Common myeloid progenitor, CD34-positive (primary cell): ENCODE measurements at regions not wholly inside any gene's neighbourhood (a gene's known extent, or its start where the extent isn't known, plus 50 kb on each side); places are given as distances from the start of the nearest gene placed in this dataset.

Experiments used
- CTCF ChIA-PET: fragments of 350-600 bp; sonication (Branson Sonifier 250); formaldehyde crosslinking; loops from one replicate; lab custom pipeline; 2021; ENCODE audit warnings: antibody characterized with exemption; lab: Charles Lee
- POLR2A ChIA-PET: fragments of 350-600 bp; sonication (Branson Sonifier 250); formaldehyde crosslinking; loops from one replicate; lab custom pipeline; 2021; ENCODE audit warnings: antibody characterized with exemption; lab: Charles Lee
- DNase-seq, 3 donors: peaks; one replicate each; pipeline versions ENCODE4 v3.0.0 to v3.0.0-alpha.2; 2013
- H3K27ac ChIP-seq, 2 experiments: 1 replicate in 1 of 2; 2 replicates in 1 of 2; pipeline ENCODE4 v1.7.0; 2013; ENCODE audit warnings: inconsistent platforms in 2 of 2, low read length in 2 of 2, mild to moderate bottlenecking in 2 of 2, low read depth in 1 of 2, moderate library complexity in 1 of 2; ENCODE audit not compliant: severe bottlenecking in 2 of 2, insufficient read depth in 1 of 2, poor library complexity in 1 of 2
- H3K27me3 ChIP-seq, 5 experiments: replicated peaks in 2 of 5; 1 replicate in 3 of 5; 2 replicates in 2 of 5; pipeline versions ENCODE4 v1.6.1 to v1.7.0; 2013; ENCODE audit warnings: low read length in 4 of 5, mild to moderate bottlenecking in 2 of 5, moderate library complexity in 2 of 5, inconsistent platforms in 1 of 5; ENCODE audit not compliant: insufficient read depth in 5 of 5, control insufficient read depth in 4 of 5
- H3K36me3 ChIP-seq, 4 experiments: 1 replicate in 2 of 4; 2 replicates in 2 of 4; pipeline versions ENCODE4 v1.6.1 to v1.7.0; 2013; ENCODE audit warnings: low read length in 3 of 4, control low read depth in 1 of 4, mild to moderate bottlenecking in 1 of 4; ENCODE audit not compliant: control insufficient read depth in 4 of 4, insufficient read depth in 4 of 4
- H3K4me1 ChIP-seq, 4 experiments: 1 replicate in 3 of 4; 2 replicates in 1 of 4; pipeline versions ENCODE4 v1.6.1 to v1.7.1; 2013; ENCODE audit warnings: low read length in 3 of 4, mild to moderate bottlenecking in 3 of 4, control low read depth in 1 of 4, inconsistent platforms in 1 of 4, moderate library complexity in 1 of 4; ENCODE audit not compliant: control insufficient read depth in 4 of 4, insufficient read depth in 4 of 4; ENCODE audit errors: control extremely low read depth in 1 of 4
- H3K4me3 ChIP-seq, 7 experiments: 1 replicate in 4 of 7; 2 replicates in 3 of 7; pipeline versions ENCODE4 v1.5.1 to v1.7.0; 2013; ENCODE audit warnings: mild to moderate bottlenecking in 7 of 7, low read length in 6 of 7, moderate library complexity in 6 of 7, inconsistent platforms in 2 of 7, low read depth in 2 of 7, control low read depth in 1 of 7; ENCODE audit not compliant: insufficient read depth in 4 of 7, control insufficient read depth in 1 of 7; ENCODE audit errors: extremely low read depth in 1 of 7
- H3K9me3 ChIP-seq, 5 experiments: 1 replicate in 4 of 5; 2 replicates in 1 of 5; pipeline versions ENCODE4 v1.6.1 to v1.7.1; 2013; ENCODE audit warnings: low read length in 4 of 5, mild to moderate bottlenecking in 2 of 5, inconsistent platforms in 1 of 5, low read depth in 1 of 5, moderate library complexity in 1 of 5; ENCODE audit not compliant: control insufficient read depth in 4 of 5, insufficient read depth in 2 of 5; ENCODE audit errors: control extremely low read depth in 1 of 5
- WGBS: methylation state at CpG from one replicate; pipeline ENCODE4 v1.1.5; 2013; ENCODE audit not compliant: insufficient coverage; 5-methylcytosine and 5-hydroxymethylcytosine counted together

DNA sequence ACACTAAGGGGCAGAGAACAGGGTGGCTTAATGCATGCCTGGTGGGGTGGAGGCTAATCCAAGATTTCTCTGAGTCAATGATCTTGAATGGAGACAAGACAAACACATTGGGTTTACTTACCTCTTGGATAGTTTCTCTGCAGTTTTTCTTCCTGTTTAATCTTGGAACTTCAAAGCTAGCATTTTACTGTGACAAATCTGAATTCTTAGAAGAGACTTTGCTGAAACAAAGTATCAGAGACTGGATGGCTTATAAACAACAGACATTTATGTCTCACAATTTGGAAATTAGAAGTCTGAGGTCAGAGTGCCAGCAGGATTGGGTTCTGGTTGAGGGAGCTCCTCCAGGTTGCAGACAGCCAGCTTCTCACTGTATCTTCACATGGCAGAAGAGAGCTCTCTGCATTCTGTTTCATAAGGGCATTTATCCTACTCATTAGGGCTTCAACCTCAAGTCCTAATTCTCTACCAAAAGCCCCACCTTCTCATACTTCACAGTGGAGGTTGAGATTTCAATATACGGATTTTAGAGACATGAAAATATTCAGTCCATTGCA is 921.8 kb downstream of the VRK1 start:
- 100% methylated on average over 1 of the region's 1 CpG for WGBS
- H3K27me3 ChIP-seq: no peaks in the 10 kb centered on the region
- POLR2A ChIA-PET: no interaction called here
- H3K27ac ChIP-seq: no peak overlapping the region
- H3K9me3 ChIP-seq: no peaks in the 10 kb centered on the region
- no peak for DNase-seq
- H3K4me1 ChIP-seq: peaks cover 0 to 9% (median 7%) of the 10 kb centered on the region in 4 experiments
- no peak overlapping the region for H3K4me3 ChIP-seq
- CTCF ChIA-PET: no interaction called here
- no peaks in the 10 kb centered on the region for H3K36me3 ChIP-seq

DNA sequence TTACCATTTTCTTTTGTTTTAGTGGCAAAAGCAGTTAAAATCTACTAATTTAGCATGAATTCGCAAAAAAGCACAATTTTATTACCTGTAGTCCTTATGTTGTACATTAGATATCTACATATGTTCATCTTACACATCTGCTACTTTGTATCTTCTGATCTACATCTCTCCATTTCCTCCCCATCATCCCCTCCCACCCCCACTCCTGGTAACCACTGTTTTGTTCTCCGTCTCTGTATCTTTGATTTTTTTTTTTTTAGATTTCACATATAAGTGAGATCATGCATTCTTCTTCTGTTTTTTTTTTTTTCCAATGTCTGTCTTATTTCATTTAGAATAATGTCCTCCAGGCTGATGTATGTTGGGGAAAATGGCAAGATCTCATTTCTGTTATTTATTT is 922.7 kb downstream of the VRK1 start:
- H3K27me3 ChIP-seq: no peaks in the 10 kb centered on the region
- H3K27ac ChIP-seq: no peak overlapping the region
- peaks cover 5 to 19% (median 17%) of the 10 kb centered on the region in 4 experiments for H3K4me1 ChIP-seq
- ChIA-PET CTCF (no interaction called here), POLR2A (interaction anchor here (0.6 kb wide), 1 partner anchor 98 kb away, joined by 8 read pairs; no protein-coding TSS in a partner anchor)
- H3K9me3 ChIP-seq: no peaks in the 10 kb centered on the region
- no peaks in the 10 kb centered on the region for H3K36me3 ChIP-seq
- no CpG with 5 or more reads among the region's 2 CpGs for WGBS
- no peak overlapping the region for H3K4me3 ChIP-seq
- DNase-seq: no peak

DNA sequence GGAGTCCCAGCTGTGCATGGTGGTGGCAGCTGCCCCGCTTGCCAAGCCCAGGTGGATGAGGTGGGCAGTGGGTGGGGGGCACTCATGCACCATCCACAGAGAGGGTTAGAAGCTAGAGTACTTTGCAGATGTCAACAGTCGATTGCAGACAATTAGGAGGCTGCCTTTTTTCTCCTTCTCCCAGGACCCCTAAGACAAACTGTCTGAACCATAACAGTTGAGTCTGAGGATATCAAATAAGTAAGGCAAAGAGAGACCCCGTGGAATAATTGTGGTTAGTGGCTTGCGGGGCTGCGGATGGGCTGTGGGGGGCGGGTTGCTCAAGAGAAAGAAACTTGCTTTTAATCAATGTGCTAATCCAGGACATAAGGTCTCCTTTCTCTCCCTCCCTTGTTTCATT is 926.2 kb downstream of the VRK1 start:
- Histone ChIP-seq H3K27me3 (no peaks in the 10 kb centered on the region), H3K36me3 (no peaks in the 10 kb centered on the region), H3K27ac (no peak overlapping the region), H3K9me3 (no peaks in the 10 kb centered on the region), H3K4me1 (peaks cover 20 to 48% (median 35%) of the 10 kb centered on the region in 4 experiments), H3K4me3 (no peak overlapping the region)
- 52% methylated on average over 4 of the region's 6 CpGs for WGBS
- POLR2A ChIA-PET: no interaction called here
- CTCF ChIA-PET: interaction anchor here (0.8 kb wide), 1 partner anchor 14 kb away, joined by 3 read pairs; no protein-coding TSS in a partner anchor
- DNase-seq: peak in 2 of 3 donors; percentile 49 to 58

DNA sequence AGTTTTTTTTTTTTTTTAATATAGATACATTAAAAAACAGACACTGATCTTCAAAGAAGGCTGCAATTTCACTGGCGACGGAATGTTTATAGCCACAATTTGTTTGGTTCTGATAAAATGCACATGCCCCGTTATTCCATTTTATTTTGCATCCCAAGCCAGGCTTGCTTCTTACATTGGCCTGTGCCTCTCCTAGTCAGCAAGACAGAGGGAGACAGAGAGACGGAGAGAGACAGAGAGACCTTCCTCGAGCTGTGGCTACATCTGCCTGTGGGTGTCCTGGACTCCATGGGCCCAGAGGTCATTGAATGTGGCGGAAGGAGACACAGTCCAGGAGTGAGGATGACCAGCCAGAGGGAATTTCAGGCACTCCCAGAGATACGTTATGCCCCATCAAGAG is 926.6 kb downstream of the VRK1 start:
- H3K27ac ChIP-seq: no peak overlapping the region

DNA sequence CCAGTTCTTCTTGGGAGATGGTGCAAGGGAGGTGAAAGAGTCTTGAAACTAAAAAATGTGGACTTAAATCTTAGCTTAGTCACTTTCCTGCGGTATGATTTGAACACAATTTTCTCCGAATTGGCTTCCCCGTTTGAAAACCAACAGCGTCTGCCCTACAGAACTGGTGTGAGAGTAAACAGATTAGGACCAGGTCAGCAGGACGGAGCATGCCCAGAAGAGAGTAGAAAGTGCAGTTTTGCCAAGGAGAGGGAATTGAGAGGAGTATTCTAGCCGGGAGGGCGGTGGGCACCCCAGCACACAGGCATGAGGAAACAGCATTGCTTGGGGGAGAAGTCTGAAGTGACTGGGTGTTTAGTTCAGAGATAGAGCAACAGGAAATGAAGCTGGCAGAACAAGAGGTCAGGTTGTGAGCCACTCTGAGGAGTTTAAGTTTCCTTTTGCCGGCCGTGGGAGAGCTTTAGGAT is 927.1 kb downstream of the VRK1 start:
- peak in 2 of 3 donors; percentile 52 to 71 for DNase-seq
- POLR2A ChIA-PET: no interaction called here
- Histone ChIP-seq H3K27ac (no peak overlapping the region), H3K36me3 (no peaks in the 10 kb centered on the region), H3K9me3 (no peaks in the 10 kb centered on the region), H3K27me3 (no peaks in the 10 kb centered on the region), H3K4me3 (peak overlapping the region in 6 of 7 experiments; percentile 7 to 68 (median 40)), H3K4me1 (peaks cover 20 to 49% (median 35%) of the 10 kb centered on the region in 4 experiments)
- CTCF ChIA-PET: interaction anchor here (0.8 to 1.5 kb wide), 3 partner anchors 9 to 15 kb away, joined by 3 to 5 read pairs (median 3); no protein-coding TSS in a partner anchor
- WGBS: 2% methylated on average over 9 of the region's 9 CpGs

More for the DNA sequence above, 926.6 kb downstream of the VRK1 start:
- H3K9me3 ChIP-seq: no peaks in the 10 kb centered on the region
- POLR2A ChIA-PET: no interaction called here
- 77% methylated on average over 6 of the region's 7 CpGs for WGBS
- H3K36me3 ChIP-seq: no peaks in the 10 kb centered on the region
- H3K4me3 ChIP-seq: peak overlapping the region in 5 of 7 experiments; percentile 7 to 68 (median 44)
- no peak for DNase-seq
- CTCF ChIA-PET: interaction anchor here (0.8 kb wide), 1 partner anchor 14 kb away, joined by 3 read pairs; no protein-coding TSS in a partner anchor
- H3K27me3 ChIP-seq: no peaks in the 10 kb centered on the region
- peaks cover 20 to 49% (median 35%) of the 10 kb centered on the region in 4 experiments for H3K4me1 ChIP-seq

DNA sequence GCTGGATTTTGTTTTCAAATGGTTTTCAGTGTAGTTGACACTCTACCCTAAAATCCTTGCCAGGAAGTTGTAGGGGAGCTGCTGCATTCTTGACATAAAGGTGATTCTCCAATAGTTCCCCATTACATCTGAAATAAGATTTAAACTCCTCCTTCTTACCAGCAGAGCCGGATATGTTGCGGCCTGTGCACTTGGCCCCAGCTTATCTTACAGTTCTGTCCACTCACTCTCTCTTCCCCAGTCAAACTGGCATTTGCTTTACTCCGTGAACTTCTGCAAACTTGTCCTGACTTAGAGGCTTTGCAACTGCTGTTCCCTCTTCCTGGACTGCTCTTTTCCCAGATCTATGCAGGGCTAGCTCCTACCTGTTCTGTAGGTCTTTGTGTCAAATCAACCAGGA is 929.5 kb downstream of the VRK1 start:
- H3K4me1 ChIP-seq: peaks cover 20 to 49% (median 35%) of the 10 kb centered on the region in 4 experiments
- H3K27me3 ChIP-seq: no peaks in the 10 kb centered on the region
- peaks cover 0 to 2% (median 0%) of the 10 kb centered on the region in 5 experiments for H3K9me3 ChIP-seq
- DNase-seq: peak; percentile 54 to 94 (median 88)
- H3K4me3 ChIP-seq: no peak overlapping the region
- no peaks in the 10 kb centered on the region for H3K36me3 ChIP-seq
- H3K27ac ChIP-seq: no peak overlapping the region
- ChIA-PET POLR2A (interaction anchor here (0.7 kb wide), 1 partner anchor 170 kb away, joined by 3 read pairs; no protein-coding TSS in a partner anchor), CTCF (no interaction called here)
- 25% methylated on average over 3 of the region's 3 CpGs for WGBS

DNA sequence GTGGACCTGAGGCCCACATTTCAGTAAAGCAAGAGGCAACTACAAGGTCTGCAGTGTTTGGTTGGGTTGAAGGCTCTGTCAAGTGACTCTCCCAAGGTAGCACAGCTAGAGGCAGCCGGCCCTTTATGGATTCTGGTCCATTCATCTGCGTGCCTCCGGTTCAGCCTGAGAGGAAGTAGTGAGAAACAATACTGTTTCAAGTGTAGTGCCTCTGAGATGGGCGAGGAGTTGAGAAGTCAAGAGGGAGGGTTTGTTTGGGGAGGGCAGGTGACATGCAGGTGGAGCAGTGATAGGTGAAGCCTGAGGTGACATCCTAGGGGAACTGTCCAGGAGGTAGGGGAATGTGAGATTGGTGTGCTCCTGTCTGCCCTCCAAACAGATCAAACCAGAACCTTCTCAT is 933.5 kb downstream of the VRK1 start:
- DNase-seq: no peak
- H3K27ac ChIP-seq: no peak overlapping the region
- POLR2A ChIA-PET: no interaction called here
- peaks cover 0 to 2% (median 0%) of the 10 kb centered on the region in 5 experiments for H3K9me3 ChIP-seq
- H3K4me1 ChIP-seq: peaks cover 10 to 24% (median 16%) of the 10 kb centered on the region in 4 experiments
- WGBS: 88% methylated on average over 4 of the region's 4 CpGs
- CTCF ChIA-PET: no interaction called here
- no peaks in the 10 kb centered on the region for H3K27me3 ChIP-seq
- no peaks in the 10 kb centered on the region for H3K36me3 ChIP-seq
- no peak overlapping the region for H3K4me3 ChIP-seq
